ENCODE measurements at regions not wholly inside any gene's neighbourhood (a gene's known extent, or its start where the extent isn't known, plus 50 kb on each side); places are given as distances from the start of the nearest gene placed in this dataset.

GRCh38 chr1:112271270-112271669 is 124.7 kb upstream of the CTTNBP2NL start:
- TF ChIP-seq CTCF (IDR thresholded peaks at IDR 0.05) (no peak), POLR2A (IDR thresholded peaks at IDR 0.05) (no peak), POLR2AphosphoS5 (IDR thresholded peaks at IDR 0.05) (no peak), EP300 (IDR thresholded peaks at IDR 0.05) (no peak)

Data from suprapubic skin (tissue), 4 donors.